GM12878 (cell line): ENCODE measurements at regions not wholly inside any gene's neighbourhood (a gene's known extent, or its start where the extent isn't known, plus 50 kb on each side); places are given as distances from the start of the nearest gene placed in this dataset.

ENCODE experiments used
- ATAC-seq: fragments of 200-7000 bp; cut with Tn5 transposase; 3 replicates; pipeline ENCODE4 v1.9.1; 2020; ENCODE audit warnings: mild to moderate bottlenecking, moderate library complexity
- BruUV-seq: library from RNA; stranded (reverse); fragments of 400-500 nt; replicated peaks from 2 replicates; lab custom pipeline; 2021; lab: Mats Ljungman, UMichigan
- CTCF ChIA-PET: fragments of 300-600 bp; sonication (Branson Sonifier 250); formaldehyde crosslinking; extraction: SDS; loops from one replicate; lab custom pipeline; 2021; ENCODE audit warnings: inconsistent platforms; lab: Yijun Ruan, JAX
- POLR2A ChIA-PET: fragments of 350-600 bp; formaldehyde crosslinking; extraction: SDS; loops from one replicate; lab custom pipeline; 2021; ENCODE audit warnings: inconsistent platforms; lab: Charles Lee
- RAD21 ChIA-PET: fragments of 300-600 bp; sonication (Branson Sonifier 250); formaldehyde crosslinking; loops from one replicate; lab custom pipeline; 2023; ENCODE audit warnings: antibody characterized with exemption; ENCODE audit not compliant: unreplicated experiment; lab: Charles Lee
- SMC1A ChIA-PET: fragments of 300-600 bp; sonication (Branson Sonifier 250); formaldehyde crosslinking; loops from one replicate; lab custom pipeline; 2023; ENCODE audit not compliant: unreplicated experiment, uncharacterized antibody; lab: Charles Lee
- DNase-seq: peaks from one replicate; pipeline ENCODE4 v3.0.0-alpha.2; 2011; ENCODE audit warnings: low read depth, low spot score
- FAIRE-seq: peaks from 3 replicates; lab custom pipeline; 2011; peaks lifted over from hg19 to GRCh38; lab: Jason Lieb, UNC
- H2AFZ ChIP-seq: 2 replicates; pipeline ENCODE4 v1.6.0; 2011; ENCODE audit warnings: low read depth, low read length, control low read depth; ENCODE audit not compliant: control insufficient read depth
- H3K27ac ChIP-seq: 2 replicates; pipeline ENCODE4 v1.5.1; 2011; ENCODE audit warnings: control low read depth; ENCODE audit not compliant: control insufficient read depth, insufficient read depth
- H3K27me3 ChIP-seq, 2 experiments: replicated peaks in 1 of 2; 2 replicates each; pipeline versions ENCODE4 v1.6.0 to v1.6.1; 2011; ENCODE audit warnings: low read length in 1 of 2; ENCODE audit not compliant: control insufficient read depth in 2 of 2, insufficient read depth in 2 of 2
- H3K36me3 ChIP-seq, 2 experiments: 2 replicates each; pipeline ENCODE4 v1.5.1; 2011; ENCODE audit warnings: low read length in 1 of 2; ENCODE audit not compliant: control insufficient read depth in 2 of 2, insufficient read depth in 2 of 2
- H3K4me1 ChIP-seq: 2 replicates; pipeline ENCODE4 v1.6.1; 2011; ENCODE audit warnings: mild to moderate bottlenecking, low read length, moderate library complexity, mixed read lengths; ENCODE audit not compliant: control insufficient read depth, insufficient read depth
- H3K4me2 ChIP-seq: 2 replicates; pipeline ENCODE4 v1.6.0; 2011; ENCODE audit warnings: control low read depth; ENCODE audit not compliant: control insufficient read depth, insufficient read depth
- H3K4me3 ChIP-seq: fragments of 200-600 bp; sonication (generic); 2 replicates; pipeline ENCODE4 v1.5.1; 2016
- H3K79me2 ChIP-seq: 2 replicates; pipeline ENCODE4 v1.6.0; 2011; ENCODE audit warnings: low read length; ENCODE audit not compliant: control insufficient read depth, insufficient read depth
- H3K9ac ChIP-seq: 2 replicates; pipeline ENCODE4 v1.8.0; 2011; ENCODE audit warnings: low read length, control low read depth, mixed read lengths; ENCODE audit not compliant: control insufficient read depth, insufficient read depth
- H3K9me3 ChIP-seq: replicated peaks from 3 replicates; pipeline ENCODE4 v1.5.1; 2011; ENCODE audit warnings: mild to moderate bottlenecking, low read length; ENCODE audit not compliant: control insufficient read depth, insufficient read depth
- H4K20me1 ChIP-seq: 2 replicates; pipeline ENCODE4 v1.6.0; 2011; ENCODE audit not compliant: control insufficient read depth, insufficient read depth
- ATF7 ChIP-seq: fragments of 450-650 bp; IDR thresholded peaks from 2 replicates; pipeline ENCODE4 v1.6.1; 2016; ENCODE audit warnings: low read depth, mild to moderate bottlenecking
- CHD4 ChIP-seq: fragments of 200-600 bp; sonication (generic); IDR thresholded peaks from 2 replicates; pipeline ENCODE4 v1.6.1; 2016; ENCODE audit warnings: mild to moderate bottlenecking
- JUNB ChIP-seq: IDR thresholded peaks from 2 replicates; pipeline ENCODE4 v1.6.1; 2016; ENCODE audit warnings: antibody characterized with exemption, mild to moderate bottlenecking
- NFYA ChIP-seq: IDR thresholded peaks from 2 replicates; pipeline ENCODE4 v1.6.1; 2011; ENCODE audit warnings: low read depth, mild to moderate bottlenecking, low read length, improper control_type of control experiment, borderline replicate concordance
- RELA ChIP-seq: fragments of 450-650 bp; IDR thresholded peaks from 2 replicates; pipeline ENCODE4 v1.8.0; 2014; ENCODE audit warnings: borderline replicate concordance; ENCODE audit not compliant: partially characterized antibody
- SREBF2 ChIP-seq: IDR thresholded peaks from 2 replicates; pipeline ENCODE4 v1.6.1; 2012; ENCODE audit warnings: mild to moderate bottlenecking, low read length
- TBL1XR1 ChIP-seq: IDR thresholded peaks from 2 replicates; pipeline ENCODE4 v1.6.1; 2012; ENCODE audit warnings: low read depth, low read length, improper control_type of control experiment
- YBX1 ChIP-seq: fragments of 450-650 bp; IDR thresholded peaks from 2 replicates; pipeline ENCODE4 v1.6.1; 2016; ENCODE audit warnings: antibody characterized with exemption
- WGBS: methylation state at CpG from one replicate; pipeline ENCODE4 v1.1.6; 2016; ENCODE audit warnings: low lambda C conversion rate; ENCODE audit not compliant: insufficient replicate concordance, insufficient coverage; ENCODE audit errors: missing lambda C conversion rate; 5-methylcytosine and 5-hydroxymethylcytosine counted together
- in situ Hi-C: fragments of 300-500 bp; cut with MboI; formaldehyde crosslinking; loops from 9 replicates; pipeline ENCODE4 v1.14.3; 2018; ENCODE audit warnings: mixed read lengths
- intact Hi-C: fragments of 100-400 bp; cut with micrococcal nuclease; formaldehyde crosslinking; loops from one replicate; pipeline ENCODE4 v1.14.2; 2022; ENCODE audit not compliant: unreplicated experiment
- TF ChIP-seq, protein P1 (sequence below), 3 experiments: IDR thresholded peaks in 2 of 3; conservative IDR thresholded peaks in 1 of 3; 2 replicates each; pipeline ENCODE4 v1.5.1; 2011; ENCODE audit warnings: low read depth in 3 of 3, low read length in 3 of 3, mild to moderate bottlenecking in 3 of 3, control low read depth in 2 of 3, moderate library complexity in 2 of 3, inconsistent platforms in 1 of 3, mixed read lengths in 1 of 3; ENCODE audit not compliant: control insufficient read depth in 2 of 3, insufficient read depth in 1 of 3; ENCODE audit errors: extremely low read depth in 1 of 3
- TF ChIP-seq, protein P2 (sequence below): fragments of 450-650 bp; IDR thresholded peaks from 2 replicates; pipeline ENCODE4 v1.6.1; 2017; ENCODE audit warnings: antibody characterized with exemption, mild to moderate bottlenecking, moderate library complexity

DNA sequence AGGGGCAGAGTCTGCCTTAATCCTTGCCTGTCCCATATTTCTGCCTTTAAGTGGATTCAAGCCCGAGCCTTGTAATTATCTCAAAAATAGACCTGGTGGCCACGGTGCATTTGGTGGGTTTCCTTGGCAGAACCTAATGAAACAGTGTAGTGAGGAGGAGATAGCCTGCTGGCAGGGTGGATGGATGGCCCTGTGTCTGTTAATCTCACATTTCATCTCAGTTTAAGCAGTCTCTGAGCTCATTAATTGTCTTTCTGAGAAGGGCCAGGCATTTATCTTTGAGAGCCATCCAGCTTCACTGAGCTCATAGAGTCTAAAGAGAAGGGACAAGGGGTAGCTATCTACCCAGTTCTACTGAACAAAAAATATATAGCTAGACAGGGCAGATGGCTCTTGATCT lies 364.0 kb upstream of the EEF2KMT start:
- Histone ChIP-seq H3K79me2 (no peaks in the 10 kb centered on the region), H3K36me3 (no peaks in the 10 kb centered on the region), H3K27ac (no peak overlapping the region), H3K9ac (no peak overlapping the region), H3K9me3 (no peaks in the 10 kb centered on the region), H3K4me1 (no peaks in the 10 kb centered on the region), H4K20me1 (no peaks in the 10 kb centered on the region), H3K27me3 (no peaks in the 10 kb centered on the region), H3K4me2 (no peak overlapping the region), H3K4me3 (no peak overlapping the region), H2AFZ (no peak overlapping the region)
- no peak for TF ChIP-seq RELA
- no peak for TF ChIP-seq YBX1
- TF ChIP-seq ATF7 = no peak
- TF ChIP-seq, protein P1, sequence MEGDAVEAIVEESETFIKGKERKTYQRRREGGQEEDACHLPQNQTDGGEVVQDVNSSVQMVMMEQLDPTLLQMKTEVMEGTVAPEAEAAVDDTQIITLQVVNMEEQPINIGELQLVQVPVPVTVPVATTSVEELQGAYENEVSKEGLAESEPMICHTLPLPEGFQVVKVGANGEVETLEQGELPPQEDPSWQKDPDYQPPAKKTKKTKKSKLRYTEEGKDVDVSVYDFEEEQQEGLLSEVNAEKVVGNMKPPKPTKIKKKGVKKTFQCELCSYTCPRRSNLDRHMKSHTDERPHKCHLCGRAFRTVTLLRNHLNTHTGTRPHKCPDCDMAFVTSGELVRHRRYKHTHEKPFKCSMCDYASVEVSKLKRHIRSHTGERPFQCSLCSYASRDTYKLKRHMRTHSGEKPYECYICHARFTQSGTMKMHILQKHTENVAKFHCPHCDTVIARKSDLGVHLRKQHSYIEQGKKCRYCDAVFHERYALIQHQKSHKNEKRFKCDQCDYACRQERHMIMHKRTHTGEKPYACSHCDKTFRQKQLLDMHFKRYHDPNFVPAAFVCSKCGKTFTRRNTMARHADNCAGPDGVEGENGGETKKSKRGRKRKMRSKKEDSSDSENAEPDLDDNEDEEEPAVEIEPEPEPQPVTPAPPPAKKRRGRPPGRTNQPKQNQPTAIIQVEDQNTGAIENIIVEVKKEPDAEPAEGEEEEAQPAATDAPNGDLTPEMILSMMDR (IDR thresholded peaks at IDR 0.05 in 2 of 3, conservative IDR thresholded peaks at IDR 0.05 in 1 of 3; ENCODE audit: control insufficient read depth in 2 of 3, extremely low read depth in 1 of 3, insufficient read depth in 1 of 3, low read depth in 3 of 3, low read length in 3 of 3) = no peak
- no peak for TF ChIP-seq SREBF2
- no peak for TF ChIP-seq TBL1XR1
- TF ChIP-seq NFYA = no peak
- TF ChIP-seq, protein P2, sequence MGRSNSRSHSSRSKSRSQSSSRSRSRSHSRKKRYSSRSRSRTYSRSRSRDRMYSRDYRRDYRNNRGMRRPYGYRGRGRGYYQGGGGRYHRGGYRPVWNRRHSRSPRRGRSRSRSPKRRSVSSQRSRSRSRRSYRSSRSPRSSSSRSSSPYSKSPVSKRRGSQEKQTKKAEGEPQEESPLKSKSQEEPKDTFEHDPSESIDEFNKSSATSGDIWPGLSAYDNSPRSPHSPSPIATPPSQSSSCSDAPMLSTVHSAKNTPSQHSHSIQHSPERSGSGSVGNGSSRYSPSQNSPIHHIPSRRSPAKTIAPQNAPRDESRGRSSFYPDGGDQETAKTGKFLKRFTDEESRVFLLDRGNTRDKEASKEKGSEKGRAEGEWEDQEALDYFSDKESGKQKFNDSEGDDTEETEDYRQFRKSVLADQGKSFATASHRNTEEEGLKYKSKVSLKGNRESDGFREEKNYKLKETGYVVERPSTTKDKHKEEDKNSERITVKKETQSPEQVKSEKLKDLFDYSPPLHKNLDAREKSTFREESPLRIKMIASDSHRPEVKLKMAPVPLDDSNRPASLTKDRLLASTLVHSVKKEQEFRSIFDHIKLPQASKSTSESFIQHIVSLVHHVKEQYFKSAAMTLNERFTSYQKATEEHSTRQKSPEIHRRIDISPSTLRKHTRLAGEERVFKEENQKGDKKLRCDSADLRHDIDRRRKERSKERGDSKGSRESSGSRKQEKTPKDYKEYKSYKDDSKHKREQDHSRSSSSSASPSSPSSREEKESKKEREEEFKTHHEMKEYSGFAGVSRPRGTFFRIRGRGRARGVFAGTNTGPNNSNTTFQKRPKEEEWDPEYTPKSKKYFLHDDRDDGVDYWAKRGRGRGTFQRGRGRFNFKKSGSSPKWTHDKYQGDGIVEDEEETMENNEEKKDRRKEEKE = no peak
- no peak for TF ChIP-seq CHD4
- no peak for TF ChIP-seq JUNB
- ChIA-PET SMC1A (interaction anchor here (0.5 kb wide), 1 partner anchor 242 kb away, joined by 3 read pairs; no protein-coding TSS in a partner anchor), CTCF (no interaction called here), POLR2A (interaction anchor here (0.6 to 0.7 kb wide), 2 partner anchors 29 to 693 kb away, joined by 3 read pairs; no protein-coding TSS in a partner anchor), RAD21 (no interaction called here)
- no peak for FAIRE-seq
- WGBS = 0% methylated on average over 2 of the region's 2 CpGs
- no TSS peak for BruUV-seq
- DNase-seq = no peak
- no peak for ATAC-seq
- in situ Hi-C loops = no loop called here
- intact Hi-C loops = no loop called here
